Naive thymus-derived CD4-positive, alpha-beta T cell (primary cell): ENCODE measurements at regions not wholly inside any gene's neighbourhood (a gene's known extent, or its start where the extent isn't known, plus 50 kb on each side); places are given as distances from the start of the nearest gene placed in this dataset.

Source experiments
- ATAC-seq: fragments of 150-1000 bp; cut with Tn5 transposase; 2 replicates; pipeline ENCODE4 v1.10.0; 2021; ENCODE audit warnings: mild to moderate bottlenecking, moderate library complexity
- CTCF ChIA-PET: fragments of 350-600 bp; sonication (Branson Sonifier 250); formaldehyde crosslinking; loops from one replicate; lab custom pipeline; 2021; ENCODE audit warnings: antibody characterized with exemption; lab: Charles Lee
- POLR2A ChIA-PET: fragments of 350-600 bp; sonication (Branson Sonifier 250); formaldehyde crosslinking; loops from one replicate; lab custom pipeline; 2021; ENCODE audit warnings: antibody characterized with exemption, inconsistent platforms; lab: Charles Lee
- DNase-seq, 9 donors: peaks; one replicate each; pipeline versions ENCODE4 v3.0.0 to v3.0.0-alpha.2; 2020 to 2022; ENCODE audit warnings: mixed read lengths in 1 of 9
- H3K27ac ChIP-seq: one replicate; pipeline ENCODE4 v1.7.0; 2013; ENCODE audit warnings: mild to moderate bottlenecking, low read depth, low read length, moderate library complexity
- H3K27me3 ChIP-seq, 2 donors: one replicate each; pipeline ENCODE4 v1.7.0; 2013; ENCODE audit warnings: low read length in 2 of 2, mild to moderate bottlenecking in 2 of 2, moderate library complexity in 2 of 2; ENCODE audit not compliant: control insufficient read depth in 2 of 2, insufficient read depth in 2 of 2
- H3K36me3 ChIP-seq, 3 experiments: 1 replicate in 2 of 3; 2 replicates in 1 of 3; pipeline ENCODE4 v1.7.0; 2013; ENCODE audit warnings: low read length in 3 of 3, mild to moderate bottlenecking in 3 of 3, moderate library complexity in 1 of 3; ENCODE audit not compliant: insufficient read depth in 3 of 3, control insufficient read depth in 2 of 3
- H3K4me1 ChIP-seq, 2 donors: one replicate each; pipeline ENCODE4 v1.7.0; 2013; ENCODE audit warnings: low read length in 2 of 2, mild to moderate bottlenecking in 2 of 2, moderate library complexity in 1 of 2; ENCODE audit not compliant: control insufficient read depth in 2 of 2, insufficient read depth in 2 of 2
- H3K4me3 ChIP-seq: 2 replicates; pipeline ENCODE4 v1.7.0; 2013; ENCODE audit warnings: mild to moderate bottlenecking, low read length
- H3K9me3 ChIP-seq, 3 experiments: 1 replicate in 2 of 3; 2 replicates in 1 of 3; pipeline ENCODE4 v1.7.0; 2013; ENCODE audit warnings: low read length in 3 of 3; ENCODE audit not compliant: control insufficient read depth in 2 of 3
- H3K27ac Mint-ChIP-seq, 9 donors: one replicate each; pipeline ENCODE4 v1.8.0; 2020 to 2022; ENCODE audit warnings: mixed read lengths in 9 of 9, mild to moderate bottlenecking in 8 of 9, moderate library complexity in 5 of 9, inconsistent platforms in 2 of 9
- H3K27me3 Mint-ChIP-seq, 5 donors: one replicate each; pipeline ENCODE4 v1.8.0; 2021 to 2022; ENCODE audit warnings: mixed read lengths in 5 of 5, mild to moderate bottlenecking in 1 of 5
- H3K36me3 Mint-ChIP-seq, 5 donors: one replicate each; pipeline ENCODE4 v1.8.0; 2020 to 2022; ENCODE audit warnings: mixed read lengths in 5 of 5, mild to moderate bottlenecking in 3 of 5, inconsistent platforms in 1 of 5
- H3K4me1 Mint-ChIP-seq, 7 donors: one replicate each; pipeline ENCODE4 v1.8.0; 2020 to 2022; ENCODE audit warnings: mixed read lengths in 7 of 7, mild to moderate bottlenecking in 3 of 7, inconsistent platforms in 1 of 7
- H3K4me3 Mint-ChIP-seq, 10 donors: one replicate each; pipeline ENCODE4 v1.8.0; 2020 to 2022; ENCODE audit warnings: mild to moderate bottlenecking in 10 of 10, mixed read lengths in 10 of 10, moderate library complexity in 6 of 10, inconsistent platforms in 2 of 10
- H3K9me3 Mint-ChIP-seq, 11 donors: one replicate each; pipeline ENCODE4 v1.8.0; 2020 to 2022; ENCODE audit warnings: mixed read lengths in 11 of 11, mild to moderate bottlenecking in 4 of 11, inconsistent platforms in 1 of 11, moderate library complexity in 1 of 11
- intact Hi-C, 2 donors: fragments of 100-400 bp; cut with micrococcal nuclease; formaldehyde crosslinking; loops; one replicate each; pipeline ENCODE4 v1.15.1; 2023

GRCh38 chr20:60952861-60953260 is 299.2 kb upstream of the CDH4 start:
- ATAC-seq (no peak), DNase-seq (no peak)
- no peaks in the 10 kb centered on the region for H3K27me3 ChIP-seq
- Mint-ChIP-seq H3K4me1 (no peaks in the 10 kb centered on the region), H3K9me3 (peaks cover 0 to 6% (median 0%) of the 10 kb centered on the region in 11 donors), H3K27ac (no peak overlapping the region), H3K4me3 (no peak overlapping the region), H3K36me3 (no peaks in the 10 kb centered on the region), H3K27me3 (peaks cover 0 to 16% (median 5%) of the 10 kb centered on the region in 5 donors)
- ChIA-PET CTCF (no interaction called here), POLR2A (no interaction called here)
- H3K9me3 ChIP-seq = no peaks in the 10 kb centered on the region
- intact Hi-C loops = no loop called here
- H3K27ac ChIP-seq = no peak overlapping the region
- no peaks in the 10 kb centered on the region for H3K4me1 ChIP-seq
- H3K4me3 ChIP-seq = no peak overlapping the region
- H3K36me3 ChIP-seq = no peaks in the 10 kb centered on the region

- Histone ChIP-seq H3K9me3 (no peaks in the 10 kb centered on the region), H3K4me1 (no peaks in the 10 kb centered on the region), H3K27ac (no peak overlapping the region), H3K36me3 (no peaks in the 10 kb centered on the region), H3K4me3 (no peak overlapping the region), H3K27me3 (no peaks in the 10 kb centered on the region)
- intact Hi-C loops = no loop called here
- H3K4me3 Mint-ChIP-seq = no peak overlapping the region
- H3K9me3 Mint-ChIP-seq = peaks cover 0 to 6% (median 0%) of the 10 kb centered on the region in 11 donors
- CTCF ChIA-PET = no interaction called here
- ATAC-seq (no peak), DNase-seq (no peak)
- no peak overlapping the region for H3K27ac Mint-ChIP-seq
- no peaks in the 10 kb centered on the region for H3K4me1 Mint-ChIP-seq
- H3K36me3 Mint-ChIP-seq = no peaks in the 10 kb centered on the region
- peaks cover 0 to 18% (median 5%) of the 10 kb centered on the region in 5 donors for H3K27me3 Mint-ChIP-seq
- POLR2A ChIA-PET = no interaction called here
Measured at GRCh38 chr20:60953321-60953720, 298.7 kb upstream of the CDH4 start.

GRCh38 chr20:60955706-60956105 is 296.4 kb upstream of the CDH4 start:
- intact Hi-C loops = no loop called here
- Histone ChIP-seq H3K27ac (no peak overlapping the region), H3K27me3 (no peaks in the 10 kb centered on the region), H3K9me3 (no peaks in the 10 kb centered on the region), H3K4me1 (no peaks in the 10 kb centered on the region), H3K36me3 (no peaks in the 10 kb centered on the region), H3K4me3 (no peak overlapping the region)
- ATAC-seq = no peak
- ChIA-PET POLR2A (no interaction called here), CTCF (no interaction called here)
- Mint-ChIP-seq H3K27me3 (peaks cover 0 to 22% (median 5%) of the 10 kb centered on the region in 5 donors), H3K4me3 (no peak overlapping the region), H3K9me3 (peaks cover 0 to 3% (median 0%) of the 10 kb centered on the region in 11 donors), H3K27ac (no peak overlapping the region), H3K4me1 (no peaks in the 10 kb centered on the region), H3K36me3 (no peaks in the 10 kb centered on the region)
- DNase-seq = no peak

- H3K36me3 Mint-ChIP-seq = no peaks in the 10 kb centered on the region
- no peaks in the 10 kb centered on the region for H3K27me3 ChIP-seq
- DNase-seq = no peak
- intact Hi-C loops = no loop called here
- ChIA-PET POLR2A (no interaction called here), CTCF (no interaction called here)
- H3K4me1 Mint-ChIP-seq = no peaks in the 10 kb centered on the region
- H3K36me3 ChIP-seq = no peaks in the 10 kb centered on the region
- H3K4me3 Mint-ChIP-seq = no peak overlapping the region
- H3K4me3 ChIP-seq = no peak overlapping the region
- H3K9me3 Mint-ChIP-seq = peaks cover 0 to 4% (median 0%) of the 10 kb centered on the region in 11 donors
- H3K27ac ChIP-seq = no peak overlapping the region
- H3K4me1 ChIP-seq = no peaks in the 10 kb centered on the region
- no peak for ATAC-seq
- H3K27ac Mint-ChIP-seq = no peak overlapping the region
- H3K27me3 Mint-ChIP-seq = peaks cover 0 to 24% (median 5%) of the 10 kb centered on the region in 5 donors
- H3K9me3 ChIP-seq = no peaks in the 10 kb centered on the region
Measured at GRCh38 chr20:60956194-60956593, 295.9 kb upstream of the CDH4 start.

- intact Hi-C loops = no loop called here
Measured at GRCh38 chr20:60957621-60958020, 294.4 kb upstream of the CDH4 start.

GRCh38 chr20:60959971-60960370 is 292.1 kb upstream of the CDH4 start:
- ChIA-PET POLR2A (no interaction called here), CTCF (no interaction called here)
- H3K4me1 ChIP-seq = no peaks in the 10 kb centered on the region
- no peak overlapping the region for H3K27ac ChIP-seq
- no peaks in the 10 kb centered on the region for H3K27me3 ChIP-seq
- H3K36me3 Mint-ChIP-seq = no peaks in the 10 kb centered on the region
- no peaks in the 10 kb centered on the region for H3K4me1 Mint-ChIP-seq
- DNase-seq (no peak), ATAC-seq (no peak)
- no peak overlapping the region for H3K4me3 Mint-ChIP-seq
- no peak overlapping the region for H3K4me3 ChIP-seq
- intact Hi-C loops = no loop called here
- H3K27ac Mint-ChIP-seq = no peak overlapping the region
- no peaks in the 10 kb centered on the region for H3K9me3 ChIP-seq
- H3K9me3 Mint-ChIP-seq = peaks cover 0 to 4% (median 0%) of the 10 kb centered on the region in 11 donors
- H3K27me3 Mint-ChIP-seq = peaks cover 0 to 20% (median 5%) of the 10 kb centered on the region in 5 donors
- H3K36me3 ChIP-seq = no peaks in the 10 kb centered on the region

More at GRCh38 chr20:60957621-60958020, 294.4 kb upstream of the CDH4 start:
- no peak overlapping the region for H3K27ac Mint-ChIP-seq
- no peaks in the 10 kb centered on the region for H3K36me3 ChIP-seq
- ChIA-PET POLR2A (no interaction called here), CTCF (no interaction called here)
- H3K4me3 ChIP-seq = no peak overlapping the region
- H3K4me1 Mint-ChIP-seq = no peaks in the 10 kb centered on the region
- no peaks in the 10 kb centered on the region for H3K4me1 ChIP-seq
- H3K4me3 Mint-ChIP-seq = no peak overlapping the region
- no peak for DNase-seq
- H3K9me3 Mint-ChIP-seq = peaks cover 0 to 4% (median 0%) of the 10 kb centered on the region in 11 donors
- no peak overlapping the region for H3K27ac ChIP-seq
- H3K27me3 Mint-ChIP-seq = peaks cover 0 to 20% (median 5%) of the 10 kb centered on the region in 5 donors
- no peaks in the 10 kb centered on the region for H3K27me3 ChIP-seq
- ATAC-seq = no peak
- H3K9me3 ChIP-seq = no peaks in the 10 kb centered on the region
- H3K36me3 Mint-ChIP-seq = no peaks in the 10 kb centered on the region

GRCh38 chr20:60960500-60960899 is 291.6 kb upstream of the CDH4 start:
- no peaks in the 10 kb centered on the region for H3K27me3 ChIP-seq
- H3K9me3 Mint-ChIP-seq = peaks cover 0 to 4% (median 0%) of the 10 kb centered on the region in 11 donors
- ATAC-seq (no peak), DNase-seq (no peak)
- no peak overlapping the region for H3K4me3 Mint-ChIP-seq
- no peak overlapping the region for H3K27ac Mint-ChIP-seq
- no peak overlapping the region for H3K27ac ChIP-seq
- intact Hi-C loops = no loop called here
- H3K4me1 ChIP-seq = no peaks in the 10 kb centered on the region
- H3K27me3 Mint-ChIP-seq = peaks cover 0 to 20% (median 5%) of the 10 kb centered on the region in 5 donors
- no peaks in the 10 kb centered on the region for H3K9me3 ChIP-seq
- POLR2A ChIA-PET = no interaction called here
- no peaks in the 10 kb centered on the region for H3K36me3 ChIP-seq
- no peaks in the 10 kb centered on the region for H3K4me1 Mint-ChIP-seq
- no peaks in the 10 kb centered on the region for H3K36me3 Mint-ChIP-seq
- CTCF ChIA-PET = no interaction called here
- H3K4me3 ChIP-seq = no peak overlapping the region
